Upper lobe of left lung (tissue), 4 donors: ENCODE measurements at regions not wholly inside any gene's neighbourhood (a gene's known extent, or its start where the extent isn't known, plus 50 kb on each side); places are given as distances from the start of the nearest gene placed in this dataset.

ENCODE experiments used
- CTCF ChIP-seq, 6 experiments: fragments of 450-650 bp in 4 of 6; fragments of 200-600 bp in 2 of 6; sonication (generic) in 2 of 6; IDR thresholded peaks; one replicate each; pipeline ENCODE4 v1.5.1; 2016 to 2019; ENCODE audit warnings: antibody characterized with exemption in 6 of 6
- POLR2A ChIP-seq, 4 donors: fragments of 450-650 bp; IDR thresholded peaks; one replicate each; pipeline ENCODE4 v1.5.1; 2016 to 2017; ENCODE audit warnings: antibody characterized with exemption in 4 of 4, mild to moderate bottlenecking in 2 of 4
- POLR2AphosphoS5 ChIP-seq, 2 donors: sonication (generic); formaldehyde crosslinking; IDR thresholded peaks; one replicate each; pipeline ENCODE4 v1.5.1; 2017; ENCODE audit warnings: antibody characterized with exemption in 2 of 2

- TF ChIP-seq CTCF (IDR thresholded peaks at IDR 0.05): no peak
- no peak for TF ChIP-seq POLR2AphosphoS5 (IDR thresholded peaks at IDR 0.05)
- no peak for TF ChIP-seq POLR2A (IDR thresholded peaks at IDR 0.05)
Measured at GRCh38 chr5:99949969-99950524, 585.1 kb upstream of the FAM174A start.
